PC-9 (cell line): ENCODE measurements at regions not wholly inside any gene's neighbourhood (a gene's known extent, or its start where the extent isn't known, plus 50 kb on each side); places are given as distances from the start of the nearest gene placed in this dataset.

ENCODE experiments used
- BruUV-seq: library from RNA; stranded (reverse); fragments of 400-500 nt; replicated peaks from 2 replicates; lab custom pipeline; 2021; lab: Mats Ljungman, UMichigan
- CTCF ChIA-PET: fragments of 300-600 bp; sonication (Branson Sonifier 250); formaldehyde crosslinking; loops from one replicate; lab custom pipeline; 2022; ENCODE audit warnings: antibody characterized with exemption; lab: Charles Lee
- POLR2A ChIA-PET: fragments of 300-600 bp; sonication (Branson Sonifier 250); formaldehyde crosslinking; loops from one replicate; lab custom pipeline; 2022; ENCODE audit warnings: antibody characterized with exemption; ENCODE audit not compliant: unreplicated experiment; lab: Charles Lee
- DNase-seq, 2 experiments: peaks; one replicate each; pipeline versions ENCODE4 v3.0.0 to v3.0.0-alpha.2; 2015 to 2022; ENCODE audit warnings: mixed read lengths in 1 of 2
- H2AFZ ChIP-seq: fragments of 200-600 bp; sonication (generic); 2 replicates; pipeline ENCODE4 v1.8.1; 2017; ENCODE audit warnings: antibody characterized with exemption
- H3F3A ChIP-seq: fragments of 200-600 bp; sonication (generic); 2 replicates; pipeline ENCODE4 v1.8.1; 2017; ENCODE audit warnings: antibody characterized with exemption, mild to moderate bottlenecking, low read depth; ENCODE audit not compliant: insufficient read depth
- H3K27ac ChIP-seq: fragments of 200-600 bp; sonication (generic); 2 replicates; pipeline ENCODE4 v1.6.1; 2016; ENCODE audit warnings: mixed run types
- H3K27me3 ChIP-seq: fragments of 200-600 bp; sonication (generic); 2 replicates; pipeline ENCODE4 v1.6.1; 2016; ENCODE audit warnings: low read depth, mixed run types; ENCODE audit not compliant: insufficient read depth
- H3K36me3 ChIP-seq: fragments of 200-600 bp; sonication (generic); 2 replicates; pipeline ENCODE4 v1.6.1; 2016; ENCODE audit warnings: low read depth, mixed run types
- H3K4me1 ChIP-seq: fragments of 200-600 bp; sonication (generic); replicated peaks from 2 replicates; pipeline ENCODE4 v1.6.1; 2016; ENCODE audit warnings: mixed run types; ENCODE audit not compliant: insufficient read depth
- H3K4me2 ChIP-seq: fragments of 200-600 bp; sonication (generic); 2 replicates; pipeline ENCODE4 v1.6.1; 2017; ENCODE audit warnings: mixed run types
- H3K4me3 ChIP-seq: fragments of 200-600 bp; sonication (generic); 2 replicates; pipeline ENCODE4 v1.6.1; 2016; ENCODE audit warnings: mixed run types
- H3K79me2 ChIP-seq: fragments of 200-600 bp; sonication (generic); 2 replicates; pipeline ENCODE4 v1.6.1; 2017; ENCODE audit warnings: low read depth, mixed run types
- H3K9me2 ChIP-seq: fragments of 200-600 bp; sonication (generic); 2 replicates; pipeline ENCODE4 v1.8.1; 2017; ENCODE audit warnings: mild to moderate bottlenecking; ENCODE audit not compliant: insufficient read depth
- H3K9me3 ChIP-seq: fragments of 200-600 bp; sonication (generic); 2 replicates; pipeline ENCODE4 v1.8.1; 2016; ENCODE audit warnings: low read depth; ENCODE audit not compliant: insufficient read depth
- H4K20me1 ChIP-seq: fragments of 200-600 bp; sonication (generic); 2 replicates; pipeline ENCODE4 v1.8.1; 2017; ENCODE audit not compliant: insufficient read depth
- CTCF ChIP-seq: fragments of 200-600 bp; sonication (generic); conservative IDR thresholded peaks from 2 replicates; pipeline ENCODE4 v1.6.1; 2017; ENCODE audit warnings: mixed run types, antibody characterized with exemption, mild to moderate bottlenecking, moderate library complexity
- EZH2 ChIP-seq: fragments of 200-600 bp; sonication (generic); IDR thresholded peaks from 2 replicates; pipeline ENCODE4 v1.8.0; 2017; ENCODE audit warnings: antibody characterized with exemption, low read depth
- intact Hi-C: fragments of 100-400 bp; cut with micrococcal nuclease; formaldehyde crosslinking; loops from one replicate; pipeline ENCODE4 v1.10.0; 2022; ENCODE audit not compliant: unreplicated experiment

DNA sequence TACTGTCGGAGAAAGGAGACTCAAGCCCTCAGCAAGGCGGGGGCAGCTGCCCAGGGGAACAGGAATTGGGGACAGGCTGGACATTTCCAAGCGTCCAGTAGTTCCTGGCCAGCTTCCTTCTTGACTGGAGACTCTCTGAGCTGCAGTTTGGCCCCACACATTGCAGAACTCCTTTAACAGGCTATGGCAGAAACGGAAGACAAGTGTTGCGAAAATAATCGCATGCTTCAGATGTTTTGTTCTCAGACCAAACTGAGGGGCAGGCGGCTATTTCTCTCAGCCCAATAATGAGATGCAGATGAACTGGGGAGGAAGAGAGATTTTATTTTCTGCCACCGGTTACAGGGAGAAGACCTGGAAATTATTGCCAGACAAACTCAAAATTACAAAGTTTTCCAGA lies 88.0 kb upstream of the PFKP start:
- POLR2A ChIA-PET = no interaction called here
- Histone ChIP-seq H3K27me3 (no peaks in the 10 kb centered on the region), H3K27ac (no peak overlapping the region), H3F3A (no peaks in the 10 kb centered on the region), H3K4me1 (no peaks in the 10 kb centered on the region), H3K79me2 (no peaks in the 10 kb centered on the region), H3K4me2 (no peak overlapping the region), H3K4me3 (no peak overlapping the region), H2AFZ (no peak overlapping the region), H4K20me1 (no peaks in the 10 kb centered on the region), H3K9me3 (no peaks in the 10 kb centered on the region), H3K9me2 (no peaks in the 10 kb centered on the region), H3K36me3 (no peaks in the 10 kb centered on the region)
- TF ChIP-seq EZH2 (no peak), CTCF (no peak)
- CTCF ChIA-PET = no interaction called here
- no peak for DNase-seq
- intact Hi-C loops = loop anchor here (5.0 kb wide), 1 partner anchor 52 kb away; no protein-coding TSS in a partner anchor
- no TSS peak for BruUV-seq

DNA sequence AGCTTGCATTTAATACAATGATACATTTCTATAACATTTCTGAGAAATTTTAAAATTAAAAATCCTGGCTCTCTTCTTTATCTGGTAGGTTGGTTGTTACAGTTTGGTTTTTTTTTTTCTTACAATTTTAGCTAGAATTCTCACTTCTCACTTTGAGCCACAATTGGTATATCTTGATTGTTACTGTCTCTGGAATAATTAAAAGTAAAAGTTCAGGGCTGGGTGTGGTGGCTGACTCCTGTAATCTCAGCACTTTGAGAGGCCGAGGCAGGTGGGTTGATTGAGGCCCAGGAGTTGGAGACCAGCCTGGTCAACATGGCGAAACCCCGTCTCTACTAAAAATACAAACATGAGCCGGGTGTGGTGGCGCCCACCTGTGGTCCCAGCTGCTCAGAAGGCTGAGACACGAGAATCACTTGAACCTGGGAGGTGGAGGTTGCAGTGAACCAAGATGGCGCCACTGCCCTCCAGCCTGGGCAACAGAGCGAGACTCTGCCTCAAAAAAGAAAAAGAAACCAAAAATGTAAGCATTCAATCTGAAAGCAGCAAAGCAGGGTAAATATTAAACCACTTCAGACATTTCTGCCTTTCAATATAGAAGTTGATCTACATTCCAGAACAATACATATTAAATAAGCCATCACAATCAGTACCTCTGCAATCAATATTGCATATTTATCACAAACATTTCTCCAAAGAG lies 88.6 kb upstream of the PFKP start:
- TF ChIP-seq CTCF (no peak), EZH2 (no peak)
- Histone ChIP-seq H3K4me1 (no peaks in the 10 kb centered on the region), H3F3A (no peaks in the 10 kb centered on the region), H3K9me2 (no peaks in the 10 kb centered on the region), H3K4me3 (no peak overlapping the region), H2AFZ (no peak overlapping the region), H3K36me3 (no peaks in the 10 kb centered on the region), H3K9me3 (no peaks in the 10 kb centered on the region), H3K4me2 (no peak overlapping the region), H3K27ac (no peak overlapping the region), H3K27me3 (peaks cover 2% of the 10 kb centered on the region; the same call in 1 of the 2 replicates), H4K20me1 (no peaks in the 10 kb centered on the region), H3K79me2 (no peaks in the 10 kb centered on the region)
- POLR2A ChIA-PET = no interaction called here
- intact Hi-C loops = loop anchor here (5.0 kb wide), 1 partner anchor 51 kb away; no protein-coding TSS in a partner anchor
- CTCF ChIA-PET = interaction anchor here (0.6 to 0.7 kb wide), 2 partner anchors 914 to 977 kb away, joined by 4 to 9 read pairs; no protein-coding TSS in a partner anchor
- DNase-seq = no peak
- no TSS peak for BruUV-seq

GRCh38 chr10:2978111-2978510 lies 89.2 kb upstream of the PFKP start:
- intact Hi-C loops = loop anchor here (5.0 kb wide), 1 partner anchor 51 kb away; no protein-coding TSS in a partner anchor
- H3K4me3 ChIP-seq = no peak overlapping the region
- DNase-seq = peak in 1 of 2 experiments; percentile 35
- no peaks in the 10 kb centered on the region for H3F3A ChIP-seq
- ChIA-PET POLR2A (no interaction called here), CTCF (interaction anchor here (0.7 kb wide), 2 partner anchors 741 to 977 kb away, joined by 3 to 4 read pairs; no protein-coding TSS in a partner anchor)
- TF ChIP-seq CTCF (peak; percentile 59), EZH2 (no peak)
- no peaks in the 10 kb centered on the region for H4K20me1 ChIP-seq
- peaks cover 5% of the 10 kb centered on the region; the same call in 1 of the 2 replicates for H3K27me3 ChIP-seq
- H3K9me2 ChIP-seq = no peaks in the 10 kb centered on the region
- no peaks in the 10 kb centered on the region for H3K4me1 ChIP-seq
- H3K27ac ChIP-seq = no peak overlapping the region
- H3K4me2 ChIP-seq = no peak overlapping the region
- no peaks in the 10 kb centered on the region for H3K79me2 ChIP-seq
- no peaks in the 10 kb centered on the region for H3K9me3 ChIP-seq
- H3K36me3 ChIP-seq = no peaks in the 10 kb centered on the region
- no peak overlapping the region for H2AFZ ChIP-seq
- BruUV-seq = no TSS peak
